Activated naive CD4-positive, alpha-beta T cell treated with anti-CD3 and anti-CD28 coated beads for 36 hours (primary cell): ENCODE measurements at regions not wholly inside any gene's neighbourhood (a gene's known extent, or its start where the extent isn't known, plus 50 kb on each side); places are given as distances from the start of the nearest gene placed in this dataset.
"Not testable (repeated sequence)": the region's sequence is repeated elsewhere in the genome, so short reads cannot be mapped to it uniquely, and the experiment has no call there.

Source experiments
- CTCF ChIA-PET: fragments of 350-600 bp; sonication (Branson Sonifier 250); formaldehyde crosslinking; loops from one replicate; lab custom pipeline; 2021; ENCODE audit warnings: antibody characterized with exemption; lab: Charles Lee
- DNase-seq: peaks from one replicate; pipeline ENCODE4 v3.0.0-alpha.2; 2020
- H3K27ac Mint-ChIP-seq: one replicate; pipeline ENCODE4 v1.8.0; 2021; ENCODE audit warnings: mild to moderate bottlenecking, mixed read lengths
- H3K27me3 Mint-ChIP-seq: one replicate; pipeline ENCODE4 v1.8.0; 2021; ENCODE audit warnings: low read depth, mixed read lengths
- H3K36me3 Mint-ChIP-seq: one replicate; pipeline ENCODE4 v1.8.0; 2021; ENCODE audit warnings: low read depth, mixed read lengths
- H3K4me1 Mint-ChIP-seq: one replicate; pipeline ENCODE4 v1.8.0; 2021; ENCODE audit warnings: low read depth, mixed read lengths
- H3K4me3 Mint-ChIP-seq: one replicate; pipeline ENCODE4 v1.8.0; 2021; ENCODE audit warnings: mild to moderate bottlenecking, moderate library complexity, mixed read lengths
- H3K9me3 Mint-ChIP-seq: one replicate; pipeline ENCODE4 v1.8.0; 2021; ENCODE audit warnings: mixed read lengths
- intact Hi-C: fragments of 100-400 bp; cut with micrococcal nuclease; formaldehyde crosslinking; loops from one replicate; pipeline ENCODE4 v1.15.1; 2023

DNA sequence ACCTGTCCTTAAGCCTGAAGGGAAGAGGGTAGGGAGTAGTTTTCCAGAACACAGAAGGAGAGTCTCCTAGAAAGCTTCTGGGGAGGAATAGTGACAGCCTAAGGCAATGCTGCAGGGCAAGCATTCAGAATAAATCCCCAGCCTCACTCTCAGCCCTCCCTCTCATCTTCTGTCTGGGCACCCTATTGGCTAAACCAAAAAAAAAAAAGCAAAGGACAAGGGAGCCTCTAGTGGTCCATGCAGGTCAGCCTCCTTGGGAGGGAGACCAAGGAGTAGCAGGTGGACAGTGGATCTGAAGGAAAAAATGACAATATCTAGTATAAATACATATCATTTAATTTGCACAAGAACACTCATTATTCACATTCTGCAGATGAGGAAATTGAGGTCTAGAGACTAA, 168.3 kb downstream of the HINT1 start:
- CTCF ChIA-PET: interaction anchor here (0.6 to 0.7 kb wide), 3 partner anchors 274 to 700 kb away, joined by 4 to 6 read pairs (median 5); no protein-coding TSS in a partner anchor
- H3K4me1 Mint-ChIP-seq: not testable (repeated sequence)

DNA sequence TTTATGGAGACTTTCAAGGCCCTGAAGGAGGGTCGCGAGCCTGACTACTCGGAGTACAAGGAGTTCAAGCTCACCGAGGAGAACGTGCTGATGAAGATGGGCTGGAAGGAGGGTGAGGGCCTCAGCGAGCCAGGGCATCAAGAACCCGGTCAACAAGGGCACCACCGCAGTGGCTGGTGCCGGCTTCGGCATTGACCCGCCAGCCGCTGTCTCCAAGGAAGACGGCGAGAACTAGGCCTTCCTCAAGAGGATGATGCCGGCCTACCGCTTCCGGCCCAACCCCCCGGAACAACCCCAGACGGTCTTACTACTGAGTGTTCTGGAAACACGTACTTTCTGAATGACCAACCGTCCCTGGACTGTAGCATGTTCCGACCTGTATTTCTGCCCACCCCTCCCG, 169.2 kb downstream of the HINT1 start:
- intact Hi-C loops: no loop called here
- Mint-ChIP-seq H3K4me1 (no peaks in the 10 kb centered on the region), H3K27ac (no peak overlapping the region), H3K9me3 (no peaks in the 10 kb centered on the region), H3K27me3 (no peaks in the 10 kb centered on the region), H3K4me3 (no peak overlapping the region), H3K36me3 (no peaks in the 10 kb centered on the region)
- DNase-seq: no peak
- CTCF ChIA-PET: no interaction called here

More for the DNA sequence above, 168.3 kb downstream of the HINT1 start:
- intact Hi-C loops, H3K9me3 Mint-ChIP-seq, H3K36me3 Mint-ChIP-seq, H3K27me3 Mint-ChIP-seq, H3K4me3 Mint-ChIP-seq, DNase-seq, H3K27ac Mint-ChIP-seq: not testable (repeated sequence)

DNA sequence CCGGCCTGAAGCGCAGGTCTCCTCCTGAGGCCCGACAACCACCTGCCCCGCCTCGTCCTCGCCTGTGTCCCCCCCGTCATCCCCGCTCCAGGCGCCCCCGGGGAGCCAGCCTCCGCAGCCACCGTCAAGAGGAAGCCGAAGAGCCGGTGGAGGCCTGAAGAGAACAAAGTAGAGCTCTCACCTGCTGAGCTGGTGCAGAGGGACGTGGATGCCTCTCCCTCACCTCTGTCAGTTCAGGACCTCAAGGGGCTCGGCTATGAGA, 169.9 kb downstream of the HINT1 start:
- Mint-ChIP-seq H3K4me1 (no peaks in the 10 kb centered on the region), H3K36me3 (no peaks in the 10 kb centered on the region), H3K9me3 (no peaks in the 10 kb centered on the region), H3K27ac (no peak overlapping the region), H3K27me3 (no peaks in the 10 kb centered on the region), H3K4me3 (no peak overlapping the region)
- no peak for DNase-seq
- intact Hi-C loops: no loop called here
- CTCF ChIA-PET: no interaction called here

DNA sequence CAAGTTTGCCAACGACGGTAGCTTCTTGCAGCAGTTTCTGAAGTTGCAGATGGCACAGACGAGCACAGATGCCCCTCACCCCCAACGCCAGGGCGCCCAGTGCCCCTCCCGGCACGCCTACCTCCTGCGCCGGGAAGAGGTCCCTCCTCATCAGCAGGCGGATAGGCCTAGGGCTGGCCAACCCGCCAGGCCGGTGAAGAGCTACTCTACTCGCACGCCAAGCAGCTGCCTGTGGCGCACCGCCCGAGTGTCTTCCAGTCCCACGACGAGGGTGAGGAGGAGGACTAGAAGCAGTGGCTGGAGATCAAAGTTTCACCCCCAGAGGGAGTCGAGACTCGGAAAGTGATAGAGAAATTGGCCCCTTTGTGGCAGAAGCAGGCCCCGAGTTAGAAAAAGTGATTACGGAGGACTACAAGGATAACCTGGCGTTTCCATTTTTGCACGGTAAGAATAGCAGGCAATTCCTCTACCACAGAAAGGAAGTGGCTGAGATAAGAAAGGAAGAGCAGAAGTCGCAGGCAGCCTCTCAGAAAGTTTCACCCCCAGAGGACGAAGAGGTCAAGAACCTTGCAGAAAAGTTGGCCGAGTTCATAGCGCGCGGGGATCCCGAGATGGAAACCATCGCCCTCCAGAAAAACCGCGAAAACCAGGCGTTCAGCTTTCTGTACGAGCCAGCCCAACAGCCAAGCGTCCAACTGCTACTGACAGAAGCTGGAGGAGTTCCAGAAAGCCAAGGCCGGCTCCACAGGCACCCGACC, 170.4 kb downstream of the HINT1 start:
- no peak for DNase-seq
- intact Hi-C loops: no loop called here
- H3K4me3 Mint-ChIP-seq: no peak overlapping the region
- no peaks in the 10 kb centered on the region for H3K27me3 Mint-ChIP-seq
- H3K9me3 Mint-ChIP-seq: no peaks in the 10 kb centered on the region
- no peak overlapping the region for H3K27ac Mint-ChIP-seq
- H3K36me3 Mint-ChIP-seq: no peaks in the 10 kb centered on the region
- CTCF ChIA-PET: interaction anchor here (0.6 kb wide), 1 partner anchor 188 kb away, joined by 3 read pairs; no protein-coding TSS in a partner anchor
- no peaks in the 10 kb centered on the region for H3K4me1 Mint-ChIP-seq

DNA sequence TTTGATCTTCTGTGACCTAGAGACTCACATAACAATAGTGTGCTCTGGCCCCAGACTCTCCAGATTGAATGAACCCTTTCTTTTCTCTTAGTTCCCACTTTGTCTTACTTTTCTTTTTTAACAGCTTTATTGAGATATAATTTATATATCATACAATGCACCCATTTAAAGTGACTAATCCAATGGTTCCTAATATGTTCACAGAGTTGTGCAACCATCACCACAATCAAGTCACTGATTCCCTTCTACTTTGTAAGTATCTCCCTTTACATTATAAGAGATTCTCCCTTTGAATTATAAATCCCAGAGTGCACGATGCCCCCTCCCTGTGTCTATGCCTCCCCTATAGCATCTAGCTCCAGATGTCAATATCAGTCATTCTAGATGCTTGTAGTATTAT, 172.4 kb downstream of the HINT1 start:
- intact Hi-C loops: no loop called here
- H3K27me3 Mint-ChIP-seq: no peaks in the 10 kb centered on the region
- no peaks in the 10 kb centered on the region for H3K4me1 Mint-ChIP-seq
- DNase-seq: no peak
- no peaks in the 10 kb centered on the region for H3K9me3 Mint-ChIP-seq
- no peak overlapping the region for H3K4me3 Mint-ChIP-seq
- H3K27ac Mint-ChIP-seq: no peak overlapping the region
- CTCF ChIA-PET: no interaction called here
- H3K36me3 Mint-ChIP-seq: no peaks in the 10 kb centered on the region

DNA sequence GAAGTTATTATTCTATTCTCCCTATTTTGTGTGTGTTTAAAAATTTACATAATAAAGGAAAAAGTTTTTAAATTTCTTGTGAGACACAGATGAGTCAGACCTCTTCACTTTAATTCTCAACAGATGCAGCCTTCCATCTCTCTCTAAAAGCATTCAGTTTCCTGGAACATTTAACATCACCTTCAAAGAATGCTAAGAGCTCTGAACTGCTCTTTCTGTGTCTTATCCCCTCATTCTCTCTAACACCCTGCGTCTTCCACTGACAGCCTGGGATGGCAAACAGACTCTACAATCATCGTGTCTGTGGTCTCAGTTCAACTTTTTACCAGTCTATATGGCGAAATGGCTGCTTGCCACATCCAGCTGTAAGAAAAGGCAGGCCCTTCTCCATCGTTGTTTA, 173.0 kb downstream of the HINT1 start:
- H3K36me3 Mint-ChIP-seq: no peaks in the 10 kb centered on the region
- intact Hi-C loops: no loop called here
- no peaks in the 10 kb centered on the region for H3K9me3 Mint-ChIP-seq
- no peak overlapping the region for H3K27ac Mint-ChIP-seq
- no peak for DNase-seq
- CTCF ChIA-PET: no interaction called here
- no peaks in the 10 kb centered on the region for H3K27me3 Mint-ChIP-seq
- H3K4me1 Mint-ChIP-seq: no peaks in the 10 kb centered on the region
- H3K4me3 Mint-ChIP-seq: no peak overlapping the region

DNA sequence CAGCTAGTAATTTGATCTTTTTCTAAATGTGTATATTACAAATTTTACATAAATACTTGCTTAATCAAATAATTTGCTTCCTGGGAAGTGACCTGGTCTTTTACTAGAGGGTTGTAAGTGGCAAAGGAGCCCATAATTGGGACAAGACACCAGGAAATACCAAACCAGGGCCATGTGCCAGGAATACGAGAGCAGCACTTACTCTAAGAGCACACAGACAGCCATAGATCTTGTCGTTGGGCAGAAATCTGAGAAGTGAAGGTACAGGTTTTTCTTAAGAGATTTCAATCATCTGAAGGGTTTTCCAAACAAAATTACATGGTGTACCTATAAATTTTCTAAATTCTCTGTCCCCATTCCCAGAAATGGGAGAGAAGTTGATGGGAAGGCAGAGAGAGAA, 179.3 kb downstream of the HINT1 start:
- CTCF ChIA-PET: no interaction called here
- H3K27me3 Mint-ChIP-seq: no peaks in the 10 kb centered on the region

DNA sequence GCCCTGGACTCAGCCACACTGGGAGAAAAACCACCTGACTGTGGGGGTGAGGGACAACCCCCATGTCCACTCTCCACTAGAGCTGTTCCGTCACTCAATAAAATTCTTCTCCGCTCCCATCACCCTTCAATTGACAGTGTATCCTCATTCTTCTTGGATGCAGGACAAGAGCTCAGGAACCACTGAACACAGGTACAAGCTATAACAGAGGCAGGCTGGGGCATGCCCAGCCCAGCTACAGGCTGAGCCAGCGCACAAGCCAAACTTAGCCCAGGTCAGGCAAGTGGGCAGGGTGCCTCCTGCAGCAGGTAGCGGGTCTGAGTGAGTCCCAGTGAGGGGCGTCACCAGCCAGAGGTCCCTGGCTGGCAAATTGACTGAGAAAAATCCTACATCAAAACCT, 183.4 kb downstream of the HINT1 start:
- Mint-ChIP-seq H3K36me3 (no peaks in the 10 kb centered on the region), H3K4me1 (no peaks in the 10 kb centered on the region), H3K27me3 (no peaks in the 10 kb centered on the region), H3K4me3 (no peak overlapping the region), H3K27ac (no peak overlapping the region), H3K9me3 (peaks cover 2% of the 10 kb centered on the region)
- no peak for DNase-seq
- intact Hi-C loops: loop anchor here (1.0 kb wide), 1 partner anchor 35 kb away; no protein-coding TSS in a partner anchor
- CTCF ChIA-PET: no interaction called here

More for the DNA sequence above, 179.3 kb downstream of the HINT1 start:
- no peaks in the 10 kb centered on the region for H3K4me1 Mint-ChIP-seq
- no peak overlapping the region for H3K4me3 Mint-ChIP-seq
- intact Hi-C loops: no loop called here
- H3K27ac Mint-ChIP-seq: no peak overlapping the region
- no peaks in the 10 kb centered on the region for H3K36me3 Mint-ChIP-seq
- H3K9me3 Mint-ChIP-seq: no peaks in the 10 kb centered on the region
- no peak for DNase-seq

DNA sequence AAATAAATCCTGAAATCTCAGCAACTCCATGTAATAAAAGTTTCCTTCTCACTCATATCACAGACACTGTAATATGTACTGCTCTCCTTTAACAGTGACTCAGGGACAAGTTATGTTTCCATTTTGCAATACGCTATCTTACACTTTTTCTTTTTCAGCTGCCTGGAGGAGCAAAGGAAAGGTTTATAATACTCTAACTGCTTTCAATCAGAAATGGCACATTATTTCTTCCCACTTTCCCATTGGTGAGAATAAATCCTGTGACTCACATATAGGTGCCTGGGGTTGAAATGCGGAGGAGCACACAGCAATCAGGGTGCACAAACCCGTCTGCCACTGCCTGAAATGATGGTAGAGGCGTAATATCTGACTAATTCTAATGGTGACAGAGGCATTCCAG, 186.6 kb downstream of the HINT1 start:
- Mint-ChIP-seq H3K9me3 (peaks cover 2% of the 10 kb centered on the region), H3K27ac (no peak overlapping the region), H3K4me3 (no peak overlapping the region), H3K36me3 (no peaks in the 10 kb centered on the region), H3K4me1 (no peaks in the 10 kb centered on the region), H3K27me3 (no peaks in the 10 kb centered on the region)
- no peak for DNase-seq
- CTCF ChIA-PET: no interaction called here
- intact Hi-C loops: no loop called here

DNA sequence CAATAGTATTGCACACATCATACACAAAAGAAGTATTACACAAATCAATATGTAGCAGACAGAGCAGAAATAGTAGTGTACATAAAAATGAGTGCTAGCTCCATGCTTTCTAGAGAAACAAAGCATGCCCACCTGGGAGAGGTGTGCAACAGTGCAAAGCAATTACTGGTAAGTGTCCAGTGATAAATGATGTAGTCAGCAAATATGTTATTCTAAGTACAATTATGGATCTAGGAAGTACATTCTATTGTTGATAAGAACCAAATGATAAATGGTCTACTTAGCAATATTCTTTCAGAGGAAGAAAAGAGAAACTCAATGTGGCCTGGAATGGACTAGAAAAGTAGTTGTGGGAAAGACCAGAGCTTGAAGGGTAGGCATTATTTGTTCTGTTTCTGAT, 188.6 kb downstream of the HINT1 start:
- Mint-ChIP-seq H3K36me3 (no peaks in the 10 kb centered on the region), H3K4me1 (no peaks in the 10 kb centered on the region), H3K9me3 (peaks cover 2% of the 10 kb centered on the region), H3K27ac (no peak overlapping the region), H3K4me3 (no peak overlapping the region), H3K27me3 (no peaks in the 10 kb centered on the region)
- CTCF ChIA-PET: no interaction called here
- no peak for DNase-seq
- intact Hi-C loops: no loop called here

DNA sequence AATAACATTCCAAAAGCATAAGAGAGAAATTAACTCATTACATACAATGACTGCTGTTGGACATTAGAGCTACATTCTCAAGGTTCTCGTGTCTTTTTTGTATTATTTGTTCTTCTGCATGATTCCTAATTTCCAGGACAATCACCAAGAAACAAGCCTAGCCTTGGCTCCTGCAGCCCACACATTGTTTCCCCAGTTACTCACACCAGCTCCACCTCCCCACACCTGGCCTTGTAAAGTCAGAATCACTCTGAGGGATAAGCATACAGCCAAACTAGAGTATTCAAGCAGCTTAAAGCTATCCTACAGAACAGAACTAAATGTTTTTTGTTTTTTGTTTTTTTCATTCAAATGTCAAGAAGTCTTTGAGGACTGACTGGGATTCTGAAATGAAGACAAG, 189.2 kb downstream of the HINT1 start:
- no peak overlapping the region for H3K4me3 Mint-ChIP-seq
- intact Hi-C loops: no loop called here
- CTCF ChIA-PET: no interaction called here
- peaks cover 2% of the 10 kb centered on the region for H3K9me3 Mint-ChIP-seq
- H3K27ac Mint-ChIP-seq: no peak overlapping the region
- DNase-seq: no peak
- H3K27me3 Mint-ChIP-seq: no peaks in the 10 kb centered on the region
- H3K36me3 Mint-ChIP-seq: no peaks in the 10 kb centered on the region
- no peaks in the 10 kb centered on the region for H3K4me1 Mint-ChIP-seq

DNA sequence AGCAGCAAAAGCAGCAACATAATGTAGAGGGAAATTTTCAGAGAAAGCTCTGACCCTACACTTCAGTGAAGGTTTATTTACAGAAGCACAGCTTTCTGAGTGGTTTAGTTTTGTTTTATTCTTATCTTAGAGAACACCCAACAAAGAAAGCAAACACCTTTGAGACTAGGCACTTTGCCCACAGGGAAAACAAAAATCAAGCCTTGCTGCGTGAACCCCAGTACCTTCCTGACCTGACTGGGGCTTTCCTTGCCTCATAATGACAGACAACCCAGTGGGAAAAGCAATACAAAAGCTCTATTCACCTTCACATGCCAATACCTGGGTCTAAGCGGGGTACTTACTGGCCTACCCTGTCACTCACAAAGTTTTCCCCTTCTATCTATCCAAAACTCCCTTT, 189.8 kb downstream of the HINT1 start:
- intact Hi-C loops: no loop called here
- DNase-seq: no peak
- Mint-ChIP-seq H3K9me3 (peaks cover 2% of the 10 kb centered on the region), H3K27me3 (no peaks in the 10 kb centered on the region), H3K4me1 (no peaks in the 10 kb centered on the region), H3K4me3 (no peak overlapping the region), H3K36me3 (no peaks in the 10 kb centered on the region), H3K27ac (no peak overlapping the region)
- CTCF ChIA-PET: interaction anchor here (0.7 kb wide), 1 partner anchor 22 kb away, joined by 4 read pairs; no protein-coding TSS in a partner anchor

DNA sequence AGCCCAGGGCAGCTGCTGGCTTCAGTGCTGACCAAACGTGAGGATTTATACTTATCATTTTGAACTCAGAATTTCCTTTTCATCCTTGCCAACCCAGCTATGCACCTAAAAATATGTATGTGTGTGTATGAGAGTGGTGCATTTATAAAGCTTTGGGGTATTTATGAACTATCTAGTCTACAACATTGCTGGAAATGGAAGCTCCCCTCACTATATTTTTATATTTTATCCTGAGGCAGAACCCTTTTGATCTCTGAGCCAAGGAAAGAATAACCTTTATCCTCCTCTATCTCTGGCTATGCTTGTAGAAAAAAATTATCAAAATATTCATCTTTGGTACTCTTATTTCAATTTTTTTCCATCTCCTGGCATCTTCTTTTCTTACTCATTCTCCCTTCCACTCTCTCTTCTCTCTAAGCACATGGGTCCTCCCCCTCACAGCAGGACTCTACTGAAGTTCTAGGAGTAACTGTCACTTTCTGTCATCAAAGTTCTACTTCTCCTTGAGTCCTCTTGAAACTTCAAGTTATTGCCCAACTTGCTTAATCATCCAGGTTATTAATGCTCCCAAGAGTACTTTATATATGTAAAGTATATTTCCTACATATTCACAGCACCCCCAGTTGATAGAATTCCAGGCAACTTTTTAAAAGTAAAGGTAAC, 190.9 kb downstream of the HINT1 start:
- CTCF ChIA-PET: interaction anchor here (0.6 kb wide), 1 partner anchor 49 kb away, joined by 3 read pairs; no protein-coding TSS in a partner anchor
- intact Hi-C loops: no loop called here
- H3K9me3 Mint-ChIP-seq: no peaks in the 10 kb centered on the region

More for the DNA sequence above, 190.9 kb downstream of the HINT1 start:
- DNase-seq: no peak
- Mint-ChIP-seq H3K4me1 (no peaks in the 10 kb centered on the region), H3K27ac (no peak overlapping the region), H3K4me3 (no peak overlapping the region), H3K36me3 (no peaks in the 10 kb centered on the region), H3K27me3 (no peaks in the 10 kb centered on the region)
